ENCODE measurements at regions not wholly inside any gene's neighbourhood (a gene's known extent, or its start where the extent isn't known, plus 50 kb on each side); places are given as distances from the start of the nearest gene placed in this dataset.
A peak's percentile ranks its signal among the peaks of the same experiment; 100 is the strongest.

DNA sequence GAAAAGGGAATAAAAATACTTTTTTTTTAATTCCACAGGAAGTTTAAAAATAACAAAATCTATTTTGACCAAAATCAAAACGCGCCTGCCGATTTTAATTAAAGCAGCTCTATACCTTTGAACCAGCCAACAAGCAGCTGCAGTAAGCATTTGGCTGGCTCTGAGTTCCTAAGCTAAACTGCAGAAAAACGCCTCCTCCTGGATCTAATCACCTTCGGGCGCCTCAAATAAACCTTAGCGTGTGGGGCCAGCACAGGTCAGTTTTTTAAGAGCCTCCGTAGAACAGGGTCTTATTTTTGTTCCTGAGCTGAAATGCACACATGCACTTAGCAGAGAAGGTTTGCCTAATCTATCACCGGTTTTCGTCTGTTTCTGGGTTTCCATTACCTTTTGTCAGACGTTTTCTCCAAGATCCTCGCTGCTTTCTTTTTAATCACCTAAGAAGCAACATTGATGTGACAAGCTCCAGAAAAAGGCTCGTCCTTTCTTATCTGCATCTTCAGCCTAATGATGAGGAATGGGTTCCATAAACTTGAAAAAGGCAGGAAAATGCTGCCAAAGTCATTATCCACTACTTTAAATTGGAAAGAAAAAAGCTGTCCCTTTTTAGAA is 64.7 kb upstream of the HNRNPA3 start:
- H3K27me3 ChIP-seq, result peaks cover 30 to 74% of the 10 kb centered on the region in 2 donors
- H3K36me3 ChIP-seq, result no peaks in the 10 kb centered on the region
- no peak overlapping the region for H3K27ac ChIP-seq
- TF ChIP-seq, protein P1, sequence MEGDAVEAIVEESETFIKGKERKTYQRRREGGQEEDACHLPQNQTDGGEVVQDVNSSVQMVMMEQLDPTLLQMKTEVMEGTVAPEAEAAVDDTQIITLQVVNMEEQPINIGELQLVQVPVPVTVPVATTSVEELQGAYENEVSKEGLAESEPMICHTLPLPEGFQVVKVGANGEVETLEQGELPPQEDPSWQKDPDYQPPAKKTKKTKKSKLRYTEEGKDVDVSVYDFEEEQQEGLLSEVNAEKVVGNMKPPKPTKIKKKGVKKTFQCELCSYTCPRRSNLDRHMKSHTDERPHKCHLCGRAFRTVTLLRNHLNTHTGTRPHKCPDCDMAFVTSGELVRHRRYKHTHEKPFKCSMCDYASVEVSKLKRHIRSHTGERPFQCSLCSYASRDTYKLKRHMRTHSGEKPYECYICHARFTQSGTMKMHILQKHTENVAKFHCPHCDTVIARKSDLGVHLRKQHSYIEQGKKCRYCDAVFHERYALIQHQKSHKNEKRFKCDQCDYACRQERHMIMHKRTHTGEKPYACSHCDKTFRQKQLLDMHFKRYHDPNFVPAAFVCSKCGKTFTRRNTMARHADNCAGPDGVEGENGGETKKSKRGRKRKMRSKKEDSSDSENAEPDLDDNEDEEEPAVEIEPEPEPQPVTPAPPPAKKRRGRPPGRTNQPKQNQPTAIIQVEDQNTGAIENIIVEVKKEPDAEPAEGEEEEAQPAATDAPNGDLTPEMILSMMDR (IDR thresholded peaks at IDR 0.05), result no peak
- no peaks in the 10 kb centered on the region for H3K9me3 ChIP-seq
- peaks cover 2 to 15% of the 10 kb centered on the region in 2 donors for H3K4me1 ChIP-seq
- H3K4me3 ChIP-seq, result peak overlapping the region in 1 of 2 donors; percentile 41
- intact Hi-C loops (cut with DNase I), result loop anchor here in 1 of 2 donors (5.0 to 10.0 kb wide), 2 partner anchors 333 to 1021 kb away; partner anchors contain the start of gene HOXD8
- no peak for DNase-seq
- no peak for ATAC-seq

- Histone ChIP-seq H3K4me3 (peak overlapping the region in 1 of 2 donors; percentile 41), H3K4me1 (peaks cover 2 to 15% of the 10 kb centered on the region in 2 donors), H3K36me3 (no peaks in the 10 kb centered on the region), H3K27me3 (peaks cover 30 to 68% of the 10 kb centered on the region in 2 donors), H3K9me3 (no peaks in the 10 kb centered on the region), H3K27ac (no peak overlapping the region)
- peak; percentile 98 for ATAC-seq
- intact Hi-C loops (cut with DNase I), result loop anchor here in 1 of 2 donors (5.0 to 10.0 kb wide), 2 partner anchors 334 to 1021 kb away; partner anchors contain the start of gene HOXD8
- peak; percentile 72 to 86 (median 77) for DNase-seq
- TF ChIP-seq, protein P1 (IDR thresholded peaks at IDR 0.05), result peak; percentile 70 to 78
Observed at GRCh38 chr2:177148477-177149154, 64.0 kb upstream of the HNRNPA3 start.

DNA sequence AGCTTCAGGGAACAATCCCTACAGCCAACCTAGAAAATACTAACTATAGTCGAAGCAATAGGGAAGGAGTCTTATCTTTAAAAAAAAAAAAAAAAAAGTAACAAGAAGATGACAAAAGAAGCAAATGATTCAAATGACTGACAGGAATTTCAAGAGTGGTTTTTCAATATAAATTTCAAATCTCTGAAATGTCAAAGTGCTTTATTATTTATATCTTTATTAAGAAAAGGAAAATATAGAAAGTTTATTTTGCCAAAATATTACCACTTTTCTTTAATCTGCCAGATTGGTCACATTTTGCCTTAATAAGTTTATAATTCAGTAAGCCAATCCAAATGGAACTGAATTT is 63.5 kb upstream of the HNRNPA3 start:
- H3K4me1 ChIP-seq, result peaks cover 2 to 15% of the 10 kb centered on the region in 2 donors
- ATAC-seq (no peak), DNase-seq (no peak)
- intact Hi-C loops (cut with DNase I), result loop anchor here in 1 of 2 donors (5.0 to 10.0 kb wide), 2 partner anchors 334 to 1022 kb away; partner anchors contain the start of gene HOXD8
- no peak overlapping the region for H3K27ac ChIP-seq
- H3K27me3 ChIP-seq, result peaks cover 30 to 64% of the 10 kb centered on the region in 2 donors
- TF ChIP-seq, protein P1 (IDR thresholded peaks at IDR 0.05), result peak in 1 of 2 donors; percentile 4
- H3K4me3 ChIP-seq, result peak overlapping the region in 1 of 2 donors; percentile 41
- H3K36me3 ChIP-seq, result no peaks in the 10 kb centered on the region
- no peaks in the 10 kb centered on the region for H3K9me3 ChIP-seq

DNA sequence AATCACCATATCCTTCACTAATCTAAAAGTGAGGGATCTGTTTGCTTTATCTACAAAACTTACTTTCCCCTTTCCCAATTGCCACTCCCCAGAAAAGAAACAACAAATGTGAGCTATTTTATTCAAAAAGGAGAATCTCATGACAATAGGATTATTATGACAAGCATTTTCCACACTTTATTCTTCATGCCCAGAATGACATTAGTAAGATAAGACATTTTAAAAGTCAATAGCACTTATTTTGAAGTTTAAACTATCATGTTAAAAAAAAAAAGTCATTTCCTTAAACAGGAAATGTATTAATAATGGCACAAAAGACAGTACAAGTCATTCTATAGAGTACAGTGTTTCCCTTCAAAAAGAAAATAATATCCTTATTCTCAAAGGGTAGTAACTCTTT is 58.8 kb upstream of the HNRNPA3 start:
- Histone ChIP-seq H3K27me3 (peaks cover 15 to 27% of the 10 kb centered on the region in 2 donors), H3K9me3 (no peaks in the 10 kb centered on the region), H3K4me3 (no peak overlapping the region), H3K4me1 (peaks cover 0 to 3% of the 10 kb centered on the region in 2 donors), H3K27ac (no peak overlapping the region), H3K36me3 (no peaks in the 10 kb centered on the region)
- DNase-seq, result no peak
- no peak for ATAC-seq
- TF ChIP-seq, protein P1 (IDR thresholded peaks at IDR 0.05), result no peak
- intact Hi-C loops (cut with DNase I), result no loop called here

DNA sequence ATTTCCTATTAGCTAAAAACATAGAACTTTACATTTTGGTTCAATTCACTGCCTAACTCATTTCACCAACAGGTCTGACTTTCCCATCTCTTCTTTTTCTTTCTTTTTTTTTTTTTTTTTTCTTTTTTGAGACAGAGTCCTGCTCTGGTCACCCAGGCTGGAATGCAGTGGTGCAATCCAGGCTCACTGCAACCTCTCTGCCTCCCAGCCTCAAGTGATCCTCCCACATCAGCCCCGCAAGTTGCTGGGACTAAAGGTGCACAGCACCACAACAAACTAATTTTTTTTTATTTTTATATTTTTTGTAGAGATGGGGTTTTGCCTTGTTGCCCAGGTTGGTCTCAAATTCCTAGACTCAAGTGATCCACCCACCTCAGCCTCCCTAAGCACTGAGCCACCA is 57.8 kb upstream of the HNRNPA3 start:
- no peak overlapping the region for H3K4me3 ChIP-seq
- no peak overlapping the region for H3K27ac ChIP-seq
- ATAC-seq, result no peak
- H3K9me3 ChIP-seq, result no peaks in the 10 kb centered on the region
- TF ChIP-seq, protein P1 (IDR thresholded peaks at IDR 0.05), result no peak
- no peak for DNase-seq
- H3K4me1 ChIP-seq, result no peaks in the 10 kb centered on the region
- intact Hi-C loops (cut with DNase I), result no loop called here
- H3K36me3 ChIP-seq, result no peaks in the 10 kb centered on the region
- H3K27me3 ChIP-seq, result peaks cover 8 to 17% of the 10 kb centered on the region in 2 donors

All from left lung (tissue), 4 donors.